Left ventricle myocardium inferior (tissue), 1 donor: ENCODE measurements at regions not wholly inside any gene's neighbourhood (a gene's known extent, or its start where the extent isn't known, plus 50 kb on each side); places are given as distances from the start of the nearest gene placed in this dataset.

Source experiments
- DNase-seq: peaks from one replicate; pipeline ENCODE4 v3.0.0-alpha.2; 2020
- H3K27ac ChIP-seq: fragments of 200-600 bp; replicated peaks from 2 replicates; pipeline ENCODE4 v1.8.0; 2021
- H3K27me3 ChIP-seq: fragments of 200-600 bp; 2 replicates; pipeline ENCODE4 v1.8.0; 2021; ENCODE audit warnings: low read depth
- H3K36me3 ChIP-seq: fragments of 200-600 bp; 2 replicates; pipeline ENCODE4 v1.8.0; 2021
- H3K4me1 ChIP-seq: fragments of 200-600 bp; 2 replicates; pipeline ENCODE4 v1.8.0; 2021
- H3K4me3 ChIP-seq: fragments of 200-600 bp; 2 replicates; pipeline ENCODE4 v1.8.0; 2021; ENCODE audit warnings: mild to moderate bottlenecking, moderate library complexity
- H3K9me3 ChIP-seq: fragments of 200-600 bp; replicated peaks from 2 replicates; pipeline ENCODE4 v1.8.0; 2021
- CTCF ChIP-seq: fragments of 200-600 bp; IDR thresholded peaks from 2 replicates; pipeline ENCODE4 v1.8.0; 2021; ENCODE audit warnings: antibody characterized with exemption, mild to moderate bottlenecking, borderline replicate concordance
- intact Hi-C: fragments of 100-400 bp; cut with micrococcal nuclease; formaldehyde crosslinking; loops from one replicate; pipeline ENCODE4 v1.11.0; 2022
- donor health status: DM: no; HTN: yes; CAD: no; lungs with severe emphysema.

- Histone ChIP-seq H3K4me1 (peaks cover under 1% of the 10 kb centered on the region), H3K9me3 (peaks cover 17% of the 10 kb centered on the region), H3K4me3 (no peak overlapping the region), H3K27me3 (no peaks in the 10 kb centered on the region), H3K27ac (no peak overlapping the region), H3K36me3 (no peaks in the 10 kb centered on the region)
- no peak for TF ChIP-seq CTCF
- no peak for DNase-seq
- intact Hi-C loops = no loop called here
Observed at GRCh38 chr10:3510741-3511140, 274.3 kb downstream of the KLF6 start.

GRCh38 chr10:3509355-3509754, 275.7 kb downstream of the KLF6 start:
- no peaks in the 10 kb centered on the region for H3K36me3 ChIP-seq
- H3K4me3 ChIP-seq = no peak overlapping the region
- no peak overlapping the region for H3K27ac ChIP-seq
- H3K9me3 ChIP-seq = peaks cover 17% of the 10 kb centered on the region
- no peak for TF ChIP-seq CTCF
- no peaks in the 10 kb centered on the region for H3K27me3 ChIP-seq
- intact Hi-C loops = no loop called here
- DNase-seq = no peak
- no peaks in the 10 kb centered on the region for H3K4me1 ChIP-seq

- DNase-seq = no peak
- Histone ChIP-seq H3K4me1 (peaks cover 42% of the 10 kb centered on the region), H3K4me3 (no peak overlapping the region), H3K9me3 (peaks cover under 1% of the 10 kb centered on the region), H3K36me3 (no peaks in the 10 kb centered on the region), H3K27me3 (no peaks in the 10 kb centered on the region), H3K27ac (peak overlapping the region; percentile 69)
- no peak for TF ChIP-seq CTCF
- intact Hi-C loops = no loop called here
Observed at GRCh38 chr10:3503299-3503698, 281.7 kb downstream of the KLF6 start.

GRCh38 chr10:3502673-3503072, 282.3 kb downstream of the KLF6 start:
- Histone ChIP-seq H3K27ac (peak overlapping the region; percentile 69), H3K4me3 (no peak overlapping the region), H3K36me3 (no peaks in the 10 kb centered on the region), H3K27me3 (no peaks in the 10 kb centered on the region), H3K4me1 (peaks cover 42% of the 10 kb centered on the region), H3K9me3 (no peaks in the 10 kb centered on the region)
- DNase-seq = no peak
- intact Hi-C loops = no loop called here
- TF ChIP-seq CTCF = no peak

GRCh38 chr10:3500408-3500856, 284.6 kb downstream of the KLF6 start:
- no peak overlapping the region for H3K4me3 ChIP-seq
- peak; percentile 74 for DNase-seq
- intact Hi-C loops = no loop called here
- H3K36me3 ChIP-seq = no peaks in the 10 kb centered on the region
- no peak for TF ChIP-seq CTCF
- H3K27me3 ChIP-seq = no peaks in the 10 kb centered on the region
- no peaks in the 10 kb centered on the region for H3K9me3 ChIP-seq
- H3K27ac ChIP-seq = peak overlapping the region; percentile 69
- H3K4me1 ChIP-seq = peaks cover 42% of the 10 kb centered on the region

- Histone ChIP-seq H3K9me3 (no peaks in the 10 kb centered on the region), H3K4me1 (peaks cover 46% of the 10 kb centered on the region), H3K36me3 (no peaks in the 10 kb centered on the region), H3K27me3 (no peaks in the 10 kb centered on the region), H3K27ac (peak overlapping the region; percentile 69), H3K4me3 (no peak overlapping the region)
- intact Hi-C loops = no loop called here
- DNase-seq = no peak
- no peak for TF ChIP-seq CTCF
Observed at GRCh38 chr10:3499120-3499519, 285.9 kb downstream of the KLF6 start.
